HG02623 (cell line): ENCODE measurements at regions not wholly inside any gene's neighbourhood (a gene's known extent, or its start where the extent isn't known, plus 50 kb on each side); places are given as distances from the start of the nearest gene placed in this dataset.
"Not testable (repeated sequence)": the region's sequence is repeated elsewhere in the genome, so short reads cannot be mapped to it uniquely, and the experiment has no call there.

Experiments used
- ATAC-seq: cut with Tn5 transposase; IDR thresholded peaks from one replicate; pipeline ENCODE4 v1.9.1; 2021; ENCODE audit warnings: moderate library complexity; ENCODE audit not compliant: unreplicated experiment

DNA sequence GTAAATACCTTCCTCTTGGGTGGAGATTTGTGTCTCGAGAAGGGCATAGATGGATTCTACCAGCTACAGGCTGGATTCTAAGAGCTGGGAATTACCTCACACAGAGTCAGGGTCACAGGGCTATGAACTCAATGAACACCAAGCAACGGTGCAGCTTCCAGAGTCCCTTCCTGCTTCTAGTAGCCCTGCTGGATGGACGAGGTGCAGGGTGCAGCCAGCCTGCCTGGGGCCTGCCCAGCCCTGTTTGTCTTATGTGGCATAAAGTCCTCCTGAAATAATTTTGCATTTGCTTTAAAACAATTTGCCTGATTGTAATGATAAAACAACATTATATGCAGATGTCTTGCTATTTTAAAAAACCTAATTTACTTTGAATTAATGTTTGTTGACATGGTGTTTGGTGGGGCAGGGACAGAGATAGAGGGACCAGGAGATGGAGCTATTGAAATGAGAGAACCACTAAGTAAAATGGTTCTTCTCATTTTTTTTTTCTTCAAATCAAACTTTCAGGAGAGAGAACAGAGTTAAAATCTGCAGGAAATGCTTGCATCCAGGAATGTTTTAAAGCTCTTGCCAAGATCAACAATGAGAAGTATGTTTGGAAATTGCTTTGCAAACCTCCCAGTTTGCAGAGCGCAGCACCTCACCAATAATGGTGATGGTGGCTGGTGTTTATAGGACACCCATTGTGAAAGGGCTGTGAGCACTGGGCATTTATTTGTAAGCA is 305.4 kb upstream of the PODXL start:
- no peak for ATAC-seq

DNA sequence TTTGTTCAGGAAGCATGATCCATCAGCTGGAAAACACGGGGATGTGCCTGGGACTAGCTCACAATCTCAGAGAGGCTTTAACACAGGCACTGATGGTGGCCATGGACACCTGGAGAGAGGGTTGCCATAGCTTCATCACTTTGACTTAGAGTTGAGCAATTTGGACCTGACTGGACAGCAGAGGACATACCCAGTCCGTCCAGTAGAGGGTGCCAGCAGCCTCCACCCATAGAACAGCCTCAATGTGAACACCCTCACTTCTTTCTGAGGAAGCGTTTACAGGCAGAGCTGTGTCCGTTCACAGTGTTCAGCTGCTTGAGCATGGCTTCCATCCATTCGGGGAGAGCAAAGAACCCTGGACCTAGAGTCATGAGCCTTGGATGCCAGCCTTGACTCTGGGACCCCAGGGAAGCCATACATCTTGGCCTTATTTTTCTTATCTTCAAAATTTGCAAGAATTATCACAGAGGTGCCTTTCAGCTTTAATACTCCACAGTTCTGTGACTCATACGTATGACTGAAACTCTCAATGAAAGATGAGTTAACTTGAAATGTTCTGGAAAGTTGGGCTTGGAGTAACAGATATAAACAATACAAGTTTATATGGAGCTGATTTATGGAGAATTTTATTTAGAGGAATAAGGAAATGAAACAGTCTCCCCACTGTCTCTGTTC is 302.9 kb upstream of the PODXL start:
- ATAC-seq, result peak; percentile 89

DNA sequence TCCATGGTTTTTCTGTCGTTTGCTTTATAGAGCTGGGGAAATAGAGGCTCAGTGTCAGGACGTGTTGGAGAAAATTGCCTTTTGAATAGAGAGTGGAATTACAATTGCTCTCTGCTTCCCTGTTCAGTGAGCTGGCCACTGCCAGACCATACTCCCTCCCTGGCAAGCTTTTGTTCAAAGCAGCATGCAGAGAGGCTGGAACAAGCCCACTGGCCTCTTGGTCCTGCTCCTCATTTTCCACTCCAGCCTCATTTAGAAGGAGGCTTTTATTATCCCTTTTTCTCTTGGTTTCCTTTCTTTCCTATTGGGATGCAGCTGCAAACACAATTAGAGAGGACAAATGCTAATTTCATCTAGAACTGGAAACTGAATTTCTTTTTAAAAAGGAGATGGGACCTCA is 302.2 kb upstream of the PODXL start:
- ATAC-seq, result no peak

DNA sequence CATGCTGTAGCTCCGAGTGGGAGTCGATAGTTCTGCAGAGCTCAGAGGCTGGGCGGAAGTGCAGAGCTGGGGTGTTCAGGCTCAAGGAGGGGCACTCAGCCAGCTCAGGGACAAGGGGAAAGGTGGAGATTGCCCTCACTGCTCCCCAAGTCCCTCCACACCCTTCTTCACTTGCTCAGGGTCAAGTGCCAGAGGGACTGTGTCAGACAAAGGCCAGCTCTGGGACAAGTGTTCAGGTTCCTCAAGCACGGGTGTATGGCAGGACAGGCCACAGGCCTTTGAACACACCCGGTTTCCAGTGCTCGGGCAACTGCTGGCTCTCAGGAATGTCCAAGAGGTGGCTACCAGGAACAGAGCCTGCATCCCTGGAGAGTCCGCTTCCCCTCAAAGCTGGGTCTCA is 293.0 kb upstream of the PODXL start:
- ATAC-seq, result no peak

DNA sequence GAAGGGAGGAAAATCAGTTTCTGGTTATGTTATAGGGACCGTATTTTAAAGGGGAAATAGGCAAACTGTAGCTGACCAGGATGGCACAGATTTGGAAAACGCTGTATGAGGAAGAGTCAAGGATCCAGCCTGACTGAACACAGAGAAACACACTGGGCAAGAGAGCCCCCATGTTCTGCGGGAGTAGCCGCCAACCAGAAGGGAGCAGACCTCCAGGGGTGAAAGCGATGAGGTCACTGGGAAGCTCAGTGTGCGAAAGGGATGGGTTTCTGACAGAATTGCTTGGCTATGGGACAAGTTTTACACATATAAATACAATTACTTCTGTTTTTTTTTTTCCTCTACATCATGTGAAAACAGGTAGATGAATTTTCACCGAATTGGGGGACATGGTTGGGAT is 291.6 kb upstream of the PODXL start:
- no peak for ATAC-seq

DNA sequence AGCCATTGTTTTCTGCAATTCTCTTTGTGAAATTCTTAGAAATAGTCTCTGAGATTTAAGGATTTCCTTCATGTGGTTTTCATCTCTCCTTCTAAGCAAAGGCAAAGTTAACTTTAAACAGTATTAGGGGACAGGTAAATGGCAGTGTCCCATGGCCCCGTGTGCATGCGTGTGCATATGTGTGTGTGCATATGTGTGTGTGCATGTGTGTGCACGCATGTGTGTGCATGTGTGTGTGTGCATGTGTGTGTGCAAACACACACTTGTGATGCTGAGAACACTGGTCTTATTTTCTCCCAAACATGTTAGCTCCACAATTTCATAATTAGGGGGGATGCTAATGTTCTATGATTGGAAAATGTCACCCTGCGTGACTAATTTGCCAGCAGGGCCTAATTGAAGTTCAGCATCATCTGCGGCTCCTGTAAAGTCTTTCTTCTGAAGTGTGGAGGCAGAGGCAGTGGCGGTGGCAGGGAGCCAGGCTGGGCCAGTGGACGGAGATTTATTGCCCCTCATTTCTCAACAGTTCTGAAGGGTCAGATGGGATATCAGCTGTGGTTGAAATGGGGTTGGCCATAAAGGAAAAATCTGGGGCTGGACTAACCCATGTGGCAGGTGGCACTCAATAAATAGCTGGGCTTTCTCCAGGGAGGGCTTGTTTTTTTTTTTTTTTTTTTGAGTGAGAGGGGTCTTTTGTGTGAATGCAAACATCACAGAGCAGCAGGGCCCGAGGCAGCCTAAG is 289.3 kb upstream of the PODXL start:
- ATAC-seq, result no peak

DNA sequence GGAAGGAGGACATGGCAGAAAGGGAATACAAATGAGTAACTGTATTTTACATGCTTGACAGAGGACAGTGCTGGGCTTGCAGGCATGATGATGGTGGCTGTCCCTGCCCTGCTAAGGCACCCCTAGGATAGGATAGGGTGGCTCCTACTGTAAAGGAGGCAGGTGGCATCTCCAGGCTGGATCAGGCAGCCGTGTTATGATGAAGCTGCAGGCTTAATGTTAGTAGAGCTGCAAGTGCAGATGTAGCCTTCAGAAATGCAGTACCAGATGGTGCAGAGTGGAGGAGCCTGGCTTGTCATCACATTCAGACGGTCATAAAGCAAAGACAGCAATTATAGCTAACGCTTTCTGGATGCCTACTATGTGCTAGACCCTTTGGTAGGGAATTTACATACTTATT is 287.9 kb upstream of the PODXL start:
- no peak for ATAC-seq

DNA sequence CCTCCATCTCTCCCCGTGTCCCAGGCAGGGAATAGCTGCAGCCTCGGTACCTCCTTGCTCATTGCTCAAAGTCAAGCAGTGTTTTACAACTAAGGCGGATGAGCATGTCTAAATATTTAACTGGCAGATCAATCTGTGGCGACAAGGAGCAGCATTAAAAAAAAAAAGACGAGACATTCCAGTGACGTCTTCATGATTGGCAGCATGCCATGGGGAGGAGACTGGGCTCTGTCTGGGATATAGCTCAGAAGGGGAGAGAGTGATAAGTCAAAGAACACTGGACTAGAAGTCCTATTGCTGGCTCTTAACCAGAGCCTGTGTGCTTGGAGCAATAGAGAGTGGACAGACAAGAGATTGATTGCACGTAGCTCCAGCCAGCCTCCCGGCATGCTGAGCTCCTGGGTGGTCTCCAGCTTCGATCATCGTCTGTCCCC is 287.5 kb upstream of the PODXL start:
- ATAC-seq, result no peak

DNA sequence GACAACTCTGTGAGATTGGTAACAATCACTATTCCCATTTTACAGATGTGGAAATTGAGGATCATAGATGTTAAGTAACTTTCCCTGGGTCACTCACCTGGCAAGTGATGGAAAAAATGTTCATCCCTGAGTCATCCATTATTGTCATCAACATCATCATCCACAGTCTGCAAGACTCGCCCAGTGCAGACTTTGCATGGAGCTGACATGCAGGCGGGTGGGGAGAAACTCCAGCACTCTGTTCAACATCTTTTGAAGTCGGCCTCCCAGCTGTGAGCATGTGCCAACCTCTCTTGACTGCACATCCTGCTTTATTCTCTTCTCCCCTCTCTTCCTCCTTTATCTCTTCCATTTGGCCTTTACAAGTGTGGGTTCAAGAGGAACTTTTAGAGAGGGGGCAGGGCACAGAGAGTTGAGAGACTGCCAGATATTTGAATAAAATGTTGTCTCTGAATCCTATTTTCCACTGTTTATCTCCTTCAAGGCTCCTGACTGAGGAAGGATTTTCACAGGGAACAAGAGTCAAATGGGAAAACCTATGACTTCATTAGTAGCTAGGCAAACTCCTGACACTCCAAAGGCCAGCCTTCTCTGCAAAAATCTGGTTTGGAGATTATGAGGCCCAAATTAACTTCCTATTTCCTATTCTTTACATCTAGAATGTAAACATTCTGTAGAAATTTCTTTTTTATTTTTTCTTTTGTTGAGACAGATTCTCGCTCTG is 283.7 kb upstream of the PODXL start:
- no peak for ATAC-seq

DNA sequence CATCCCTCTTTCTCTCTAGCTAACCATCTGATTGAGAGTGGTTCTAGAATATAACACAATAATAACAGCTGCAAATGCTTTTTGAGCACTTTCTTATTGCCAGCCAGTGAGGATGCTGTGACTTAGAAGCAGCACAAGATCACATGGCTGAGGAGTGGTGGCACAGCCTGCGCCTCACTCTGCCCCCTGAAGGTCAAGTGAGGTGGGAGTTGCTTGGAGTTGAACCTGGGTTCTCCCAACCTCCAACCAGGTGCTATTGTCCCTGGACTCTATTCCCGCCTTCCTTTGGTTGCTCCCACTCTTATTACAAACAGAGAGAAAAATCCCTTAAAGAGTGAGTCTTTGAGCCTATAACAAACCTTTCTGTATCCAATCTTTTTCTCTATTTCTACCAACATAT is 280.3 kb upstream of the PODXL start:
- no peak for ATAC-seq

DNA sequence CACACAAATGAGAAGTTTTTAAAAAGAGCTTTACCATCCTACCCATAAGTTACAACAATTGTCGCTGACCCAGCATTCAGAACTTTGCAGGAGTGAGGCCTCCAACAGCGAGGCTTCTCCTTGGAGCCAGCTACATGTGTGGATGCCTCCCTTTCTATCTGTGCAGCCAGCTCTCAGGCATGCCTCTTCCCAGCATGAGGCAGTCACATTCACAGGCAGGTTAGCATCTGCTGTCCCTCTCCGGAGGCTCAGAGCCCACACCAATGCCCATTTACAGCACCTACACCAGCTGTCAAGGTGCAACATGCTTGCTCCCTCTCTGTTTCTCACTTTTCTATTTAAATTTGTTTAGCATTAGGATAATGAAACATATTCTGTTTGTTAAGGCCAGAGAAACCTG is 278.7 kb upstream of the PODXL start:
- no peak for ATAC-seq

DNA sequence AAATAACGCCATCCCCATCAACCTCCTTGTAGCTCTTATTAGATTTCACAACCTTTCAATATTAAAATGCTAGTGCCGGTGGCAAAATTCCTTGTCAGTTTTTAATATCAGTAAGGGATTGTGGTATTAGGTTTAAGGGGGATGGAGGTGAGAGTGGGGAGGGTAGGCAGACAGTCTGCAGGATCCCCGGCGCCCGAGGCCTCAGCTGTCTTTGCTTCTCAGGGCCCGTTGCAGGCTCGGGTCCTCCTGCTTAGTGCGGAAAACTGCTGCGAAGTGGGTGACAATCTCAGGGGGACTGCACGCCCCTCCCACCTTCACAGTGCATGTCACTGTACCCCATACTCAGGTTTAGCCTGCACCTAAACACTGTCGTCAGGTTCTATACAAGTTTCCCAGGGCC is 274.3 kb upstream of the PODXL start:
- ATAC-seq, result no peak

DNA sequence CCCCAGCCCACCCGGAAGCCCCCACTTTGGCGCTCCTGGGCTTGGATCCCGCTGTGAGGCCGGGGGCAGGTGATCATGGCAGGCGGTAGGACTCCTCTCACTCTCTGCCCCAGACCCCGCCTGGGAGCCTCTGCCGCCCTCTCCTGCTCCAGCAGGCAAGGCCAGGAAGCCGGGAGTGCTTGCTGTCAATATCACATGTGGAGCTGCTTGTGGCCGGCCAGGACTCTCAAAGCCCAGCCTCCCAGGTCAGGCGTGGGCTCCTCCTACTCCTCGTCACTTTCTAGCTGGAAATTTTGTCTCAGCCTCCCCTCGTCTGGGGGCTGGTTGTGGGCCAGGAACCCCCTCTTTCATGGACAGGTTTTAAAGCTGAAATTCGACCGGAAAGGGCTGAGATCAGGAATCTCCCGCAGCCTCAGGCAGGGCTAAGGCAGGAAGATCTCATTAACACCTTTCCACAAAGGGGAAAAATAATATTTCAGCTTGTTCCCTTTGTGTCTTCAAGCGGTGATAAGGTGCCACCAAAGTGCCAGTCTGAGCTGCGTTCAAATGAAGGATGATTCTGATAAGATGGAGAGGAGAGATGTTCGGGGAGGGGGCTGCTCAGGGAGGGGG is 273.6 kb upstream of the PODXL start:
- ATAC-seq, result no peak

DNA sequence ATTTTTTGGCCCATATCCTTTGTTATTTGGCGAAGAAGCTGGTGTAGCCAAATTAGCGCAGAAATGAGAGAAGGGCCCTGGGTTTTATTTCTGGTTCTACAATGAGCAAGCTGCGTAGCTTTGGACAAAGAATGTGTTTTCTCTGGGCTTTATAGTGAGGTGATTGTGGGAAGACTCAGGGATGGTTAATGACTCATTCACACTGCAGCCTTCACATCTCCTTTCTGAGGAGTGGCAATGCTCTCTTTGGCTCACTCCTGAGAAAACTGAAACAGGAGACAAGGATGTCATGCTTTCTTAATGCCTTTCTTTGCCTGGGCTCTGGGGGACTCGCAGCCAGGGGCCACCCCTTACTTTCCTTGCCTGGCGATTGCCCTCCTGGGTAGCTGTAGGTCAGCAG is 271.0 kb upstream of the PODXL start:
- no peak for ATAC-seq

DNA sequence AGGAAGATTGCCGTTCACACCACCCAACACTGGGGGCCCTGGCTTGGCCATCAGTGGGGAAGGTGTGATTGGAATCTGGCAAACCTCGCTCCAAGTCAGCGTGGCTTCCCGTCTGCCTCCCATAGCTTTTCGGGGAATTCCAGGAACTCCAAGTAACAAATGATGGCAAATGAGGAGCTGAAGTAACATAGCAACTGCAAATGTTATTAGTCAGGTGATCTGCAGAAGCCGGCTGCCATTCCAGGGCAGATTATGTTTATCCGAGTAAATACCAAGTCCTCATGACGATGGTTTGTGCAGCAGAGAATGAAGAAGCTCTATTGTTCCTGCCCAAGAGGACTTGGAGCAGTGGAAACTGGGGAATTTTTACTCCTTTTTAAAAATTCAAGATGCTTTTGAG is 270.5 kb upstream of the PODXL start:
- ATAC-seq, result no peak

DNA sequence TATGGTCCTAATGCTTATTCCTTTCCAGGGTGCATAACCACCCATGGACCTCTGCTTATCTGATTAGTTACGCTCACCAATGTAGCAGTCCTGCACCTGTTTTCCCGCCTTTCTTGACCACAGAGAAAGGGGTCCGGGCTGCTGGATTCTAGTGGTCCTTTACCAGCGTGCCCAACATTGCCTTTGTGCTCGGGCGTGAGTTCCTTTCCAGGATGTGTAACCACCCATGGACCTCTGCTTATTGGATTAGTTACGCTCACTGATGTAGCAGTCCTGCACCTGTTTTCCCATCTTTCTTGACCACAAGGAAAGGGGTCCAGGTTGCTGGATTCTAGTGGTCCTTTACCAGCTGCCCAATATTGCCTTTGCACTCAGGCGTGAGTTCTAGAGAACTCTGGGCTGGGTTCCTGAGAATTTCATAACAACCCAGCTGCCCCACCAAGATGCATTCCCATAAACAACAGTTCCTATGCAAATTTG is 267.6 kb upstream of the PODXL start:
- not testable (repeated sequence) for ATAC-seq

DNA sequence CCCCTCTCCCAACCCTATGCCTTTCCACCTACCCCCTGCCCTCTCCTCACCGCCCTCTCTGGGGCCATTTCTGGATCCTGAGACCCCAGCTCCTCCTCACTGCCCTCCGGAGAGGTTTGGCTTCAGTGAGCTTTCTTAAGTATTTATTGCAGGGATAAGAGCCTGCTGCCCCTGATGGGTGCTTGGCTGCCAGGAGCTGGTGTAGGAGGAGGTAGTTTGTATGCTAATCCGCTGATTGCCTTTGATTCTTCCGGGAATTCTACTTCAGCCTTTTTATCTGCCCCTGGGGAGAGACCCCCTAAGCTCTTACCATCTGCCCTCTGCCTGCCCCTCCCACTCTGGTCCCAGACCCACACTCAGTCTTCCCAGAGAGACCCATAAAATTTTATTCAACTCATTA is 263.5 kb upstream of the PODXL start:
- no peak for ATAC-seq

DNA sequence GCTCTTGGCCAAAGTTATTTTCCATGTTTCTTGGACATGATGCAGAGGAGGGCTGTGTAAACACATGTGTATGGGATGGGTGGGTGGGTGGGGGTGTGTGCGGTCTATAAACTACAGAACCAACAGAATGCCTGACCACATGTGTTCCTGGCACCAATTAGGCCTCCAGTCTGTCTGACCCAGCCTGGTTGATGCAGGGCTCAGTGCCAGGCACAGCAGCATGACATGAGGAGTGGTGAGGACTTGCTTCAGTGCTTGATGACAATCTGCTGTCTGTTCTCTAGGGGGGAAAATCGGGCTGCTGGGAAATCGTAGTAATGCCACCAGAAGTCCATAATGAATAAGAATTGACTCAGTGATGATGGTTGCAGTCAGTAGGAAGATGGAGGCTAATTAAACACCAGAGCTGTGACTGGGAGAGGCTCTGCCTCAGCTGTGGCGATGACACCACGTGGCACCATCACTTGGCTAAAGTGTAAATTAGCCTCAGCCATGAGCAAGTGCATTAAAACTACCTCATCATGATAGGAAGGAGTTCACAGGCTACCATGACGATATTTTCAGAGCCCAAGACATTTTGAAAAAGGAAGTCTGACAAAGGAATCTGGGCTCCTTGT is 260.1 kb upstream of the PODXL start:
- no peak for ATAC-seq

DNA sequence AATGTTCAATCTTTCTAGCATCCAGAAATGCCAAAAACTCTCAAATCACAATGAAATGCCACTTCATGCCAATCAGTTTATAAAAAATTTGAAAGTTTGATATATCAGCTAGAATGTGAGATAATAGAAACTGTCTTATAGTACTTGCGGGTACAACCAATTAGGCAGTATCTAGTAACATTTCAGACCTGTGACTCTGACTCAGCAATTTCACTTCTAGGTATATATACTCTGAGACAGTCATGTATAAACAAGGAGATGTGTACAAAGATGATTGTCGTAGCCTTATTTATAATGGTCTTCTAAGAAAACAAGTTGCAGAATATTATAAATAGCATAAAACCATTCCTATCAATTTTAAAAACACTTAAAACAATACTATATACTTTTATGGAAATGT is 252.3 kb upstream of the PODXL start:
- ATAC-seq, result no peak

DNA sequence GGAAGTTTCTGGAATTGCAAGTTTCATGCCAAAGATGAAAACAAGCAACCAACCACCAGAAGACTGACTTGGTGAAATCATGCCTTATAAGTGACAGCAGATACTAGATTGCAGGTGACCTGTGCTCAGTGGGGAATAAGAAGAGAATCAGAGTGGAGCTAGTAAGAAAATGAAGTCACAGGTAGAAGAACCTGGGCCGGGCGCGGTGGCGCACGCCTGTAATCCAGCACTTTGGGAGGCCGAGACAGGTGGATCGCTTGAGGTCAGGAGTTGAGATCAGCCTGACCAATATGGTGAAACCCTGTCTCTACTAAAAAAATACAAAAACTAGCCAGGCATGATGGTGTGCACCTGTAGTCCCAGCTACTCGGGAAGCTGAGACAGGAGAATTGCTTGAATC is 251.7 kb upstream of the PODXL start:
- not testable (repeated sequence) for ATAC-seq
